K562 (cell line): ENCODE measurements at regions not wholly inside any gene's neighbourhood (a gene's known extent, or its start where the extent isn't known, plus 50 kb on each side); places are given as distances from the start of the nearest gene placed in this dataset.

ENCODE experiments used
- ATAC-seq: fragments of 200-7000 bp; cut with Tn5 transposase; 3 replicates; pipeline ENCODE4 v1.9.1; 2020; ENCODE audit warnings: moderate library complexity
- BruUV-seq: library from RNA; stranded (reverse); fragments of 400-500 nt; replicated peaks from 2 replicates; lab custom pipeline; 2021; lab: Mats Ljungman, UMichigan
- CTCF ChIA-PET: fragments of 300-600 bp; formaldehyde crosslinking; extraction: SDS; loops from one replicate; lab custom pipeline; 2021; ENCODE audit warnings: low intra/inter-chr PET ratio; lab: Yijun Ruan, JAX
- POLR2A ChIA-PET: fragments of 300-600, 350-650 bp; sonication (Branson Sonifier 250); formaldehyde crosslinking; extraction: SDS; loops from one replicate; lab custom pipeline; 2021; ENCODE audit warnings: antibody characterized with exemption, inconsistent platforms; lab: Yijun Ruan, JAX
- DNase-seq, 4 experiments: peaks; one replicate each; pipeline versions ENCODE4 v3.0.0 to v3.0.0-alpha.2; 2011 to 2018; ENCODE audit warnings: low spot score in 3 of 4, mixed read lengths in 3 of 4; ENCODE audit errors: extremely low read depth in 1 of 4
- FAIRE-seq: peaks from 2 replicates; lab custom pipeline; 2011; peaks lifted over from hg19 to GRCh38; lab: Jason Lieb, UNC
- H2AFZ ChIP-seq: 2 replicates; pipeline ENCODE4 v1.6.0; 2011; ENCODE audit warnings: low read depth, low read length, control low read depth, inconsistent platforms
- H3K27ac ChIP-seq: fragments of 200-600 bp; 3 replicates; pipeline ENCODE4 v1.8.0; 2011; ENCODE audit warnings: low read depth, mild to moderate bottlenecking, control low read depth, inconsistent platforms, low read length, moderate library complexity, mixed read lengths; ENCODE audit errors: extremely low read depth
- H3K27me3 ChIP-seq, 2 experiments: fragments of 300-600 bp in 1 of 2; 2 replicates in 1 of 2; 3 replicates in 1 of 2; pipeline versions ENCODE4 v1.6.0 to v1.8.0; 2011; ENCODE audit warnings: inconsistent platforms in 2 of 2, low read length in 2 of 2, mild to moderate bottlenecking in 1 of 2, mixed read lengths in 1 of 2, moderate library complexity in 1 of 2; ENCODE audit not compliant: control insufficient read depth in 2 of 2, insufficient read depth in 2 of 2
- H3K36me3 ChIP-seq: fragments of 300-600 bp; 3 replicates; pipeline ENCODE4 v1.8.0; 2011; ENCODE audit warnings: mild to moderate bottlenecking, low read length, inconsistent platforms; ENCODE audit not compliant: control insufficient read depth, insufficient read depth
- H3K4me1 ChIP-seq, 2 experiments: fragments of 200-600 bp in 1 of 2; replicated peaks in 1 of 2; 2 replicates in 1 of 2; 3 replicates in 1 of 2; pipeline versions ENCODE4 v1.5.1 to v1.8.0; 2011; ENCODE audit warnings: inconsistent platforms in 2 of 2, low read length in 2 of 2, mild to moderate bottlenecking in 1 of 2, mixed read lengths in 1 of 2, moderate library complexity in 1 of 2; ENCODE audit not compliant: control insufficient read depth in 2 of 2, insufficient read depth in 2 of 2
- H3K4me2 ChIP-seq: 2 replicates; pipeline ENCODE4 v1.6.1; 2011; ENCODE audit warnings: low read length, control low read depth, inconsistent platforms, mixed read lengths; ENCODE audit not compliant: insufficient read depth
- H3K4me3 ChIP-seq: fragments of 200-600 bp; sonication (generic), shearing (Covaris generic); 2 replicates; pipeline ENCODE4 v1.5.1; 2016; ENCODE audit warnings: control low read depth, inconsistent platforms
- H3K79me2 ChIP-seq: fragments of 200-600 bp; 3 replicates; pipeline ENCODE4 v1.8.0; 2011; ENCODE audit warnings: low read length, inconsistent platforms; ENCODE audit not compliant: control insufficient read depth, insufficient read depth
- H3K9ac ChIP-seq, 2 experiments: 2 replicates each; pipeline versions ENCODE4 v1.6.0 to v1.6.1; 2011; ENCODE audit warnings: low read depth in 2 of 2, low read length in 2 of 2, control low read depth in 1 of 2, inconsistent platforms in 1 of 2, mild to moderate bottlenecking in 1 of 2, mixed read lengths in 1 of 2; ENCODE audit not compliant: insufficient read depth in 1 of 2
- H3K9me1 ChIP-seq: one replicate; pipeline ENCODE4 v1.6.0; 2011; ENCODE audit warnings: inconsistent platforms, mild to moderate bottlenecking, low read length, moderate library complexity; ENCODE audit not compliant: control insufficient read depth, insufficient read depth
- H3K9me3 ChIP-seq: replicated peaks from 2 replicates; pipeline ENCODE4 v1.5.1; 2011; ENCODE audit warnings: low read depth, low read length, inconsistent platforms; ENCODE audit not compliant: control insufficient read depth, insufficient read depth
- H4K20me1 ChIP-seq: replicated peaks from 2 replicates; pipeline ENCODE4 v1.6.1; 2011; ENCODE audit warnings: low read length, inconsistent platforms, mixed read lengths; ENCODE audit not compliant: control insufficient read depth, insufficient read depth
- EHMT2 ChIP-seq: fragments of 450-650 bp; IDR thresholded peaks from 2 replicates; pipeline ENCODE4 v1.6.1; 2018; ENCODE audit warnings: antibody characterized with exemption
- FOXK2 ChIP-seq, 2 experiments: fragments of 450-650 bp; IDR thresholded peaks in 1 of 2; conservative IDR thresholded peaks in 1 of 2; 2 replicates each; pipeline ENCODE4 v1.6.1; 2016; ENCODE audit warnings: low read depth in 2 of 2, mild to moderate bottlenecking in 1 of 2
- IFI16 ChIP-seq: fragments of 250-450 bp; sonication (Bioruptor Pico); IDR thresholded peaks from 2 replicates; pipeline ENCODE4 v2.1.2; 2022; ENCODE audit warnings: mild to moderate bottlenecking, inconsistent platforms
- ILF3 ChIP-seq: fragments of 450-650 bp; IDR thresholded peaks from 2 replicates; pipeline ENCODE4 v1.6.1; 2018; ENCODE audit warnings: antibody characterized with exemption, mild to moderate bottlenecking, moderate library complexity, borderline replicate concordance
- MCM2 ChIP-seq: fragments of 450-650 bp; IDR thresholded peaks from 2 replicates; pipeline ENCODE4 v1.6.1; 2017; ENCODE audit warnings: low read depth, mild to moderate bottlenecking
- NCOR1 ChIP-seq: fragments of 450-650 bp; IDR thresholded peaks from 2 replicates; pipeline ENCODE4 v1.6.1; 2016; ENCODE audit warnings: mild to moderate bottlenecking, moderate library complexity
- RNF2 ChIP-seq: sonication (generic); IDR thresholded peaks from 2 replicates; pipeline ENCODE4 v1.6.1; 2016
- SMARCA4 ChIP-seq: fragments of 450-650 bp; IDR thresholded peaks from 2 replicates; pipeline ENCODE4 v1.6.1; 2016
- TBL1XR1 ChIP-seq, 2 experiments: IDR thresholded peaks; 2 replicates each; pipeline ENCODE4 v1.6.1; 2012; ENCODE audit warnings: improper control_type of control experiment in 2 of 2, low read length in 2 of 2, mild to moderate bottlenecking in 1 of 2
- ZNF41 ChIP-seq: fragments of 250-450 bp; sonication (Bioruptor Pico); conservative IDR thresholded peaks from 2 replicates; pipeline ENCODE4 v1.4.0; 2020; ENCODE audit warnings: mild to moderate bottlenecking
- WGBS: fragments of 100-300 bp; shearing (Covaris generic); methylation state at CpG from one replicate; pipeline ENCODE4 v1.1.6; 2016; ENCODE audit warnings: low coverage, mixed read lengths; ENCODE audit not compliant: insufficient coverage; ENCODE audit errors: missing lambda C conversion rate; 5-methylcytosine and 5-hydroxymethylcytosine counted together
- in situ Hi-C: fragments of 300-500 bp; cut with MboI; formaldehyde crosslinking; loops from 4 replicates; pipeline ENCODE4 v1.15.0; 2018; ENCODE audit warnings: inconsistent platforms, mixed read lengths
- intact Hi-C: fragments of 100-400 bp; cut with micrococcal nuclease; formaldehyde crosslinking; loops from 2 replicates; pipeline ENCODE4 v1.14.2; 2022
- TF ChIP-seq, protein P1 (sequence below), 2 experiments: fragments of 450-650 bp; IDR thresholded peaks; 2 replicates each; pipeline ENCODE4 v1.6.1; 2016
- TF ChIP-seq, protein P2 (sequence below), 3 experiments: IDR thresholded peaks in 2 of 3; conservative IDR thresholded peaks in 1 of 3; 2 replicates each; pipeline ENCODE4 v1.5.1; 2011 to 2012; ENCODE audit warnings: low read length in 3 of 3, mild to moderate bottlenecking in 3 of 3, control low read depth in 2 of 3, improper control_type of control experiment in 1 of 3, inconsistent platforms in 1 of 3, low read depth in 1 of 3, mixed read lengths in 1 of 3, moderate library complexity in 1 of 3; ENCODE audit not compliant: insufficient read depth in 2 of 3
- TF ChIP-seq, protein P3 (sequence below): fragments of 450-650 bp; formaldehyde crosslinking; IDR thresholded peaks from 2 replicates; pipeline ENCODE4 v1.4.0; 2020; ENCODE audit warnings: mild to moderate bottlenecking, moderate library complexity
- TF ChIP-seq, protein P4 (sequence below), 2 experiments: IDR thresholded peaks; 2 replicates each; pipeline ENCODE4 v1.6.1; 2011; ENCODE audit warnings: borderline replicate concordance in 1 of 2, control low read depth in 1 of 2, low read depth in 1 of 2, low read length in 1 of 2, mild to moderate bottlenecking in 1 of 2, mixed read lengths in 1 of 2, moderate library complexity in 1 of 2; ENCODE audit not compliant: insufficient read depth in 1 of 2, insufficient read length in 1 of 2, poor library complexity in 1 of 2, severe bottlenecking in 1 of 2; ENCODE audit errors: extremely low read depth in 1 of 2

DNA sequence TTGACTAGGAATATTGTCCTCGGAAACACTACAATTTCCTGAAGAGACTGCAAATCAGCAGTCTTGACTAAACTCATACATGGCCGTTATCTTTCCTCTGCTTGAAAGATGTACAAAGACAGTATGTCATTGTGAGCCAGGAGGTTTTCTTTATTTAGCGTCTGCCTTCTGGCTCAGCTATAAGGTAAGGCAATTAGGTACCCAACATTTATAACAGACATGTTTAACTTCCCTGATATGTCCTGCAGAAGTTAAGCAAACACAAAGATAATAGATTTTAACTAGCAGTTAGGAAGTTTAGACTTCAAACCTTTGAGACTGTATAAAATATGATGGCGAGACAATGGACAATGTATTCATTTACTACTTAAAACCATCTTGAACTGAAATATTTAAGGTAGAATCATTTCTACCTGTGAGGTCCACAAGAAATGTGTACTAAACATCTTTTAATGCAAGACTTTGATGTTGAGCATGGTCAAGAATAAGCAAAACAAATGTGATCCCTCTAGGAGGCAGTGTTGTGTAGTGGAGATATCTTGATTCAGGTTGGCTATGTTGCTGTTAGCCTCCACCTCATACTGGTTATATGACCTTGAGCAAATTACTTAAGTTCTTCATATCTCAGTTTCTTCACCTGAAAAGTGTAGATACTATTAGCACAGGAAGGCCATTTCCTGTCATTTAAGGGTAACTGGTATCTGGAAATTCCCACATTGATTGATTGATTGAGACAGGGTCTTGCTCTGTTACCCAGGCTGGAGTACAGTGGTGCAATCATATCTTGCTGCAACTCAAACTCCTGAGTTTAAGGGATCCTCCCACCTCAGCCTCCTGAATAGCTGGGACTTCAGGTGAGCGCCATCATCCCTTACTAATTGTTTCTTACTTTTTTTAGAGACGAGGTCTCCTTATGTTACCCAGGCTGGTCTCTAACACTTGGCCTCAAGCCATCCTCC is 96.3 kb upstream of the EEA1 start:
- peak; percentile 28 to 74 (median 44) for DNase-seq
- H3K36me3 ChIP-seq: no peaks in the 10 kb centered on the region
- FAIRE-seq: peak; percentile 82
- H2AFZ ChIP-seq: no peak overlapping the region
- WGBS: 35% methylated on average over 6 of the region's 6 CpGs
- no peaks in the 10 kb centered on the region for H3K27me3 ChIP-seq
- H3K27ac ChIP-seq: no peak overlapping the region
- H3K4me1 ChIP-seq: peaks cover 0 to 22% of the 10 kb centered on the region in 2 experiments; a peak in 3 of 5 replicates
- H4K20me1 ChIP-seq: no peaks in the 10 kb centered on the region
- no TSS peak for BruUV-seq
- H3K9me3 ChIP-seq: no peaks in the 10 kb centered on the region
- no peaks in the 10 kb centered on the region for H3K79me2 ChIP-seq
- ChIA-PET CTCF (interaction anchor here (0.9 to 1.5 kb wide), 3 partner anchors 355 to 394 kb away, joined by 4 to 8 read pairs (median 6); no protein-coding TSS in a partner anchor), POLR2A (no interaction called here)
- no peak overlapping the region for H3K9ac ChIP-seq
- no peaks in the 10 kb centered on the region for H3K9me1 ChIP-seq
- H3K4me3 ChIP-seq: no peak overlapping the region
- in situ Hi-C loops (no loop called here), intact Hi-C loops (loop anchor here (2.0 to 5.0 kb wide), 3 partner anchors 19 to 392 kb away; no protein-coding TSS in a partner anchor)
- ATAC-seq: peak; percentile 82
- no peak overlapping the region for H3K4me2 ChIP-seq
- TF ChIP-seq NCOR1 (no peak), RNF2 (0 out of 2 replicates have a peak, but pooled peaks have one; percentile 15), SMARCA4 (peak; percentile 66), ILF3 (no peak), IFI16 (CRISPR knock-in tag) (no peak), ZNF41 (no peak), FOXK2 (conservative IDR thresholded peaks at IDR 0.05 in 1 of 2, IDR thresholded peaks at IDR 0.05 in 1 of 2; ENCODE audit: low read depth in 2 of 2) (peak in 1 of 2 experiments; percentile 29; a peak in 1 of 4 replicates), TBL1XR1 (IDR thresholded peaks at IDR 0.05; ENCODE audit: low read length in 2 of 2) (0 out of 4 replicates have a peak, but pooled peaks of 1 of the 2 experiments have one; percentile 24), EHMT2 (peak; percentile 64; the same call in 1 of the 2 replicates), MCM2 (no peak)
- TF ChIP-seq, protein P1, sequence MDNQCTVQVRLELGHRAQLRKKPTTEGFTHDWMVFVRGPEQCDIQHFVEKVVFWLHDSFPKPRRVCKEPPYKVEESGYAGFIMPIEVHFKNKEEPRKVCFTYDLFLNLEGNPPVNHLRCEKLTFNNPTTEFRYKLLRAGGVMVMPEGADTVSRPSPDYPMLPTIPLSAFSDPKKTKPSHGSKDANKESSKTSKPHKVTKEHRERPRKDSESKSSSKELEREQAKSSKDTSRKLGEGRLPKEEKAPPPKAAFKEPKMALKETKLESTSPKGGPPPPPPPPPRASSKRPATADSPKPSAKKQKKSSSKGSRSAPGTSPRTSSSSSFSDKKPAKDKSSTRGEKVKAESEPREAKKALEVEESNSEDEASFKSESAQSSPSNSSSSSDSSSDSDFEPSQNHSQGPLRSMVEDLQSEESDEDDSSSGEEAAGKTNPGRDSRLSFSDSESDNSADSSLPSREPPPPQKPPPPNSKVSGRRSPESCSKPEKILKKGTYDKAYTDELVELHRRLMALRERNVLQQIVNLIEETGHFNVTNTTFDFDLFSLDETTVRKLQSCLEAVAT (IDR thresholded peaks at IDR 0.05): 0 out of 4 replicates have a peak, but pooled peaks of 1 of the 2 experiments have one; percentile 35
- TF ChIP-seq, protein P2, sequence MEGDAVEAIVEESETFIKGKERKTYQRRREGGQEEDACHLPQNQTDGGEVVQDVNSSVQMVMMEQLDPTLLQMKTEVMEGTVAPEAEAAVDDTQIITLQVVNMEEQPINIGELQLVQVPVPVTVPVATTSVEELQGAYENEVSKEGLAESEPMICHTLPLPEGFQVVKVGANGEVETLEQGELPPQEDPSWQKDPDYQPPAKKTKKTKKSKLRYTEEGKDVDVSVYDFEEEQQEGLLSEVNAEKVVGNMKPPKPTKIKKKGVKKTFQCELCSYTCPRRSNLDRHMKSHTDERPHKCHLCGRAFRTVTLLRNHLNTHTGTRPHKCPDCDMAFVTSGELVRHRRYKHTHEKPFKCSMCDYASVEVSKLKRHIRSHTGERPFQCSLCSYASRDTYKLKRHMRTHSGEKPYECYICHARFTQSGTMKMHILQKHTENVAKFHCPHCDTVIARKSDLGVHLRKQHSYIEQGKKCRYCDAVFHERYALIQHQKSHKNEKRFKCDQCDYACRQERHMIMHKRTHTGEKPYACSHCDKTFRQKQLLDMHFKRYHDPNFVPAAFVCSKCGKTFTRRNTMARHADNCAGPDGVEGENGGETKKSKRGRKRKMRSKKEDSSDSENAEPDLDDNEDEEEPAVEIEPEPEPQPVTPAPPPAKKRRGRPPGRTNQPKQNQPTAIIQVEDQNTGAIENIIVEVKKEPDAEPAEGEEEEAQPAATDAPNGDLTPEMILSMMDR (IDR thresholded peaks at IDR 0.05 in 2 of 3, conservative IDR thresholded peaks at IDR 0.05 in 1 of 3; ENCODE audit: insufficient read depth in 2 of 3, low read depth in 1 of 3, low read length in 3 of 3): peak; percentile 58 to 82 (median 66)
- TF ChIP-seq, protein P3, sequence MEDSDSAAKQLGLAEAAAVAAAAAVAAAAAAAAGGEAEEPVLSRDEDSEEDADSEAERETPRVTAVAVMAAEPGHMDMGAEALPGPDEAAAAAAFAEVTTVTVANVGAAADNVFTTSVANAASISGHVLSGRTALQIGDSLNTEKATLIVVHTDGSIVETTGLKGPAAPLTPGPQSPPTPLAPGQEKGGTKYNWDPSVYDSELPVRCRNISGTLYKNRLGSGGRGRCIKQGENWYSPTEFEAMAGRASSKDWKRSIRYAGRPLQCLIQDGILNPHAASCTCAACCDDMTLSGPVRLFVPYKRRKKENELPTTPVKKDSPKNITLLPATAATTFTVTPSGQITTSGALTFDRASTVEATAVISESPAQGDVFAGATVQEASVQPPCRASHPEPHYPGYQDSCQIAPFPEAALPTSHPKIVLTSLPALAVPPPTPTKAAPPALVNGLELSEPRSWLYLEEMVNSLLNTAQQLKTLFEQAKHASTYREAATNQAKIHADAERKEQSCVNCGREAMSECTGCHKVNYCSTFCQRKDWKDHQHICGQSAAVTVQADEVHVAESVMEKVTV (CRISPR knock-in tag): peak; percentile 70
- TF ChIP-seq, protein P4, sequence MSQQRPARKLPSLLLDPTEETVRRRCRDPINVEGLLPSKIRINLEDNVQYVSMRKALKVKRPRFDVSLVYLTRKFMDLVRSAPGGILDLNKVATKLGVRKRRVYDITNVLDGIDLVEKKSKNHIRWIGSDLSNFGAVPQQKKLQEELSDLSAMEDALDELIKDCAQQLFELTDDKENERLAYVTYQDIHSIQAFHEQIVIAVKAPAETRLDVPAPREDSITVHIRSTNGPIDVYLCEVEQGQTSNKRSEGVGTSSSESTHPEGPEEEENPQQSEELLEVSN (IDR thresholded peaks at IDR 0.05; ENCODE audit: borderline replicate concordance in 1 of 2, extremely low read depth in 1 of 2, insufficient read depth in 1 of 2, insufficient read length in 1 of 2, low read depth in 1 of 2, low read length in 1 of 2, poor library complexity in 1 of 2, severe bottlenecking in 1 of 2): no peak
